RWPE1 (cell line): ENCODE measurements at regions not wholly inside any gene's neighbourhood (a gene's known extent, or its start where the extent isn't known, plus 50 kb on each side); places are given as distances from the start of the nearest gene placed in this dataset.

Source experiments
- CTCF ChIA-PET: fragments of 350-600 bp; sonication (Branson Sonifier 250); formaldehyde crosslinking; extraction: SDS; loops from one replicate; lab custom pipeline; 2021; lab: Yijun Ruan, JAX
- POLR2A ChIA-PET: fragments of 400-600 bp; formaldehyde crosslinking; extraction: SDS; loops from one replicate; lab custom pipeline; 2020; ENCODE audit warnings: antibody characterized with exemption; ENCODE audit not compliant: low non-redundant PET; lab: Yijun Ruan, JAX
- DNase-seq: peaks from one replicate; pipeline ENCODE4 v3.0.0; 2012; ENCODE audit warnings: low spot score
- H3K27ac ChIP-seq: fragments of 450-650 bp; 2 replicates; pipeline ENCODE4 v1.5.1; 2017
- CTCF ChIP-seq: fragments of 450-650 bp; conservative IDR thresholded peaks from 2 replicates; pipeline ENCODE4 v1.5.1; 2017; ENCODE audit warnings: low read depth, mild to moderate bottlenecking

- no peak for DNase-seq
- CTCF ChIA-PET: interaction anchor here (0.8 to 1.4 kb wide), 3 partner anchors 95 to 773 kb away, joined by 3 to 4 read pairs (median 3); no protein-coding TSS in a partner anchor
- POLR2A ChIA-PET: no interaction called here
- no peak for TF ChIP-seq CTCF
- H3K27ac ChIP-seq: no peak overlapping the region
Measured at GRCh38 chr9:130770093-130770492, 65.0 kb upstream of the ABL1 start.

- POLR2A ChIA-PET: no interaction called here
- peak; percentile 78 for DNase-seq
- H3K27ac ChIP-seq: no peak overlapping the region
- TF ChIP-seq CTCF: peak; percentile 90
- CTCF ChIA-PET: interaction anchor here (0.6 to 1.3 kb wide), 12 partner anchors 15 to 275 kb away, joined by 3 to 9 read pairs (median 4); no protein-coding TSS in a partner anchor
Measured at GRCh38 chr9:130770679-130771442, 64.2 kb upstream of the ABL1 start.

- no peak for DNase-seq
- no peak overlapping the region for H3K27ac ChIP-seq
- ChIA-PET POLR2A (no interaction called here), CTCF (interaction anchor here (0.8 to 1.3 kb wide), 5 partner anchors 59 to 274 kb away, joined by 4 to 9 read pairs (median 6); no protein-coding TSS in a partner anchor)
- TF ChIP-seq CTCF: no peak
Measured at GRCh38 chr9:130772185-130772584, 62.9 kb upstream of the ABL1 start.

GRCh38 chr9:130774183-130774582 lies 60.9 kb upstream of the ABL1 start:
- ChIA-PET CTCF (interaction anchor here (0.9 kb wide), 1 partner anchor 93 kb away, joined by 3 read pairs; no protein-coding TSS in a partner anchor), POLR2A (no interaction called here)
- no peak for DNase-seq
- no peak for TF ChIP-seq CTCF
- H3K27ac ChIP-seq: no peak overlapping the region

- POLR2A ChIA-PET: no interaction called here
- CTCF ChIA-PET: interaction anchor here (0.7 to 1.2 kb wide), 2 partner anchors 11 to 84 kb away, joined by 3 to 4 read pairs; no protein-coding TSS in a partner anchor
Measured at GRCh38 chr9:130775336-130775991, 59.6 kb upstream of the ABL1 start.

More at GRCh38 chr9:130775336-130775991, 59.6 kb upstream of the ABL1 start:
- DNase-seq: no peak
- no peak for TF ChIP-seq CTCF
- H3K27ac ChIP-seq: no peak overlapping the region
